ENCODE measurements at regions not wholly inside any gene's neighbourhood (a gene's known extent, or its start where the extent isn't known, plus 50 kb on each side); places are given as distances from the start of the nearest gene placed in this dataset.

DNA sequence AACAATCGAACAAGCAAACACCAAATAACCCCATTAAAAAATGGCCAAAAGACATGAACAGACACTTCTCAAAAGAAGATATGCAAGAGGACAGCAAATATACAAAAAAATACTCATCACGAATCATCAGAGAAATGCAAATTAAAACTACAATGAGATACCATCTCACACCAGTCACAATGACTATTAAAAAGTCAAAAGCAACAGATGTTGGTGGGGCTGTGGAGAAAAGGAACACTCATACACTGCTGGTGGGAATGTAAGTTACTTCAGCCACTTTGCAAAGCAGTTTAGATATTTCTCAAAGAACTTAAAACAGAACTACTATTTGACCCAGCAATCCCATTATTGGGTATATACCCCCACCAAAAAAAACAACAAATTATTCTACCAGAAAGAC lies 51.3 kb upstream of the FLI1 start:
- no peak for DNase-seq

DNA sequence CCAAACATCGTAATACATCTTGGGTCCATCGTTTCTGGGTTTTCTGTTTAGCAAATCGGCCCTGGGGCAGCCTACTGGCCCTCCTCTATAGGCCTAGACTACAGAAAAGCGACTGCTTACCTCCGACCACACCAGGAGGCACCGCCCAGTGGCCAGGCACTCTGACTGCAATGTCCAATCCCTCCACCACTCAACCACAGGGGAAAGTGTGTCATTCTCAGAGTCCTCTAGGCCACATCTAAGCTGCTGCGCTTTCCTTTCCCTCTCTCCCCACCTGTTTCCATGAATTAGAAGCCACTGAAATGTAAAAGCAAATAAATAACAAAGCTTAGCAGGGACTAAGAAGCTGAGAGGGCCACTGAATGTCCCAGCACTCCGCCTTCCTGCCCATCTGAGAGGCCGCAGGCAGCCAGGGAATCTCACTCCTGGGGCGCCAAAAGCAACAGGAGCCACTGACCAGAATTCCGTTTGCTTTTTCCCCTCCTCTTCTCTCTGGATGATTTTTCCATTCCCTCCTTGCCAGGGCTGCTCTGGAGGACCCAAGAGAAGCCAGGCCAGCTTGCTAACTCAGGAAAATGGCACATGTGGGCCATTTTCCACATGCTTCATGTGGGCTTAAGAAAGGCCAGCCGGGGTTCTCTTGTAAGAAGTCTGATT lies 50.1 kb upstream of the FLI1 start:
- peak; percentile 73 for DNase-seq

Measured in islet precursor cell (in vitro differentiated cells).